Fibroblast of pulmonary artery (primary cell): ENCODE measurements at regions not wholly inside any gene's neighbourhood (a gene's known extent, or its start where the extent isn't known, plus 50 kb on each side); places are given as distances from the start of the nearest gene placed in this dataset.
A peak's percentile ranks its signal among the peaks of the same experiment; 100 is the strongest.
"Not testable (repeated sequence)": the region's sequence is repeated elsewhere in the genome, so short reads cannot be mapped to it uniquely, and the experiment has no call there.

ENCODE experiments used
- DNase-seq: peaks from one replicate; pipeline ENCODE4 v3.0.0-alpha.2; 2010; ENCODE audit warnings: low read depth
- H3K4me3 ChIP-seq: replicated peaks from 2 replicates; pipeline ENCODE4 v1.5.1; 2011; ENCODE audit warnings: low read depth, mild to moderate bottlenecking, control low read depth, low read length, moderate library complexity
- TF ChIP-seq, protein P1 (sequence below): IDR thresholded peaks from 2 replicates; pipeline ENCODE4 v1.5.1; 2011; ENCODE audit warnings: mild to moderate bottlenecking, control low read depth, low read length, inconsistent platforms; ENCODE audit errors: missing control alignments

DNA sequence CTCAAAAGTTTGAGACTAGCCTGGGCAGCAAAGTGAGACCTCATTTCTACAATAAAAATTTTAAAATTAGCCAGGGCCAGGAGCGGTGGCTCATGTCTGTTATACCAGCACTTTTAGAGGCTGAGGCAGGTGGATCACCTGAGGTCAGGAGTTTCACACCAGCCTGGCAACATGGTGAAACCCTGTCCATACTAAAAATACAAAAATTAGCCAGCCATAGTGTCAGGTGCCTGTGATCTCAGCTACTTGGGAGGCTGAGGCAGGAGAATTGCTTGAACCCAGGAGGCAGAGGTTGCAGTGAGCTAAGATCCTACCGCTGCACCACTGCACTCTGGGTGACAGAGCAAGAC, 85.1 kb upstream of the MAP4 start:
- DNase-seq, H3K4me3 ChIP-seq: not testable (repeated sequence)

- TF ChIP-seq, protein P1, sequence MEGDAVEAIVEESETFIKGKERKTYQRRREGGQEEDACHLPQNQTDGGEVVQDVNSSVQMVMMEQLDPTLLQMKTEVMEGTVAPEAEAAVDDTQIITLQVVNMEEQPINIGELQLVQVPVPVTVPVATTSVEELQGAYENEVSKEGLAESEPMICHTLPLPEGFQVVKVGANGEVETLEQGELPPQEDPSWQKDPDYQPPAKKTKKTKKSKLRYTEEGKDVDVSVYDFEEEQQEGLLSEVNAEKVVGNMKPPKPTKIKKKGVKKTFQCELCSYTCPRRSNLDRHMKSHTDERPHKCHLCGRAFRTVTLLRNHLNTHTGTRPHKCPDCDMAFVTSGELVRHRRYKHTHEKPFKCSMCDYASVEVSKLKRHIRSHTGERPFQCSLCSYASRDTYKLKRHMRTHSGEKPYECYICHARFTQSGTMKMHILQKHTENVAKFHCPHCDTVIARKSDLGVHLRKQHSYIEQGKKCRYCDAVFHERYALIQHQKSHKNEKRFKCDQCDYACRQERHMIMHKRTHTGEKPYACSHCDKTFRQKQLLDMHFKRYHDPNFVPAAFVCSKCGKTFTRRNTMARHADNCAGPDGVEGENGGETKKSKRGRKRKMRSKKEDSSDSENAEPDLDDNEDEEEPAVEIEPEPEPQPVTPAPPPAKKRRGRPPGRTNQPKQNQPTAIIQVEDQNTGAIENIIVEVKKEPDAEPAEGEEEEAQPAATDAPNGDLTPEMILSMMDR = no peak
- DNase-seq = no peak
- no peak overlapping the region for H3K4me3 ChIP-seq
Observed at GRCh38 chr3:48092270-48092669, 76.1 kb upstream of the MAP4 start.

DNA sequence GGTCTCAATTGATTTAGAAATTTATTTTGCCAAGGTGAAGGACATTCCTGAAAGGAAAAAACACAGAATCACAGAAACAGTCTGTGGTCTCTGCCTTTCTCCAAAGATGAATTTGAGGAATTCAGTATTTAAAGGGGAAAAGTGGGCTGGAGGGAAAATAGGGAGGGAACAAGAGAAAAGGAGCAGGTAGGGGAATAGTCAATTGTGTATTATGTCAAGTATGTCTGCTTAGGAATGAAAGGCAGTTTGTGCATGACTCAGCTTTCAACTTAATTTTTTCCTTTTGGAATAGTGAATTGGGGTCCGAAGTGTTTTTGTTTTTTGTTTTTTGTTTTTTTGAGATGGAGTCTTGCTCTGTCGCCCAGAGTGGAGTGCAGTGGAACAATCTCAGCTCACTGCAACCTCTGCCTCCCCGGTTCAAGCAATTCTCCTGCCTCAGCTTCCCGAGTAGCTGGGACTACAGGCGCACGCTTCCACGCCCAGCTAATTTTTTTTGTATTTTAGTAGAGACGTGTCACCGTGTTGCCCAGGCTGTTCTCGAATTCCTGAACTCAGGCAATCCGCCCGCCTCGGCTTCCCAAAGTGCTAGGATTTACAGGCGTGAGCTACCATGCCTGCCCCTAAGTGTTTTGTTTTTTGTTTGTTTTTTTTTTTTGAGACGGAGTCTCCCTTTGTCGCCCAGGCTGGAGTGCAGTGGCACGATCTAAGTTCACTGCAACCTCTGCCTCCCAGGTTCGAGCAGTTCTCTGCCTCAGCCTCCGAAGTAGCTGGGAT, 74.1 kb upstream of the MAP4 start:
- no peak overlapping the region for H3K4me3 ChIP-seq
- no peak for DNase-seq
- TF ChIP-seq, protein P1 = no peak

- H3K4me3 ChIP-seq = peak overlapping the region; percentile 97
- DNase-seq = peak; percentile 97
- TF ChIP-seq, protein P1 = no peak
Observed at GRCh38 chr3:48088749-48089466, 72.7 kb upstream of the MAP4 start.

- TF ChIP-seq, protein P1 = no peak
- no peak for DNase-seq
- H3K4me3 ChIP-seq = peak overlapping the region; percentile 97
Observed at GRCh38 chr3:48088056-48088748, 72.0 kb upstream of the MAP4 start.

DNA sequence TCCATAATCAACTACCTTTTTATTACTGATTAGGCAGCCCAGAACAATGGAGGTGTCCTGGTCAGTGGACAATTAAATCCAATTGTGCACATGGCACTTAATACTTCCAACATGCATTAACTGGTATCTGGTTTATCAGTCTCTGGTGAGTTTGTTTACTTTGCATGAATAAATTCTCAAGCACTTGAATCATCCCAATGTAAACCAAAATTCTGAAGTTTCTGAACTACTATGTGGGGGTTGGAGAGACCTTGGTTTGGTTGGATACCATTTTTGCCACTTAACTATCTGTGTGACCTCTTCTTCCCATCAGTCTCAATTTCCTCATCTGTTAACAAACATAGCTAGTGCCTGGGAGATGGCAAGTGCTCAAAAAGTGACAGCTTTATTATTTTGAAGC, 70.5 kb upstream of the MAP4 start:
- TF ChIP-seq, protein P1 = no peak
- peak; percentile 44 for DNase-seq
- H3K4me3 ChIP-seq = peak overlapping the region; percentile 97

- no peak overlapping the region for H3K4me3 ChIP-seq
Observed at GRCh38 chr3:48084929-48085328, 68.7 kb upstream of the MAP4 start.

More at GRCh38 chr3:48084929-48085328, 68.7 kb upstream of the MAP4 start:
- no peak for DNase-seq
- TF ChIP-seq, protein P1 = no peak
